Activated CD8-positive, alpha-beta memory T cell treated with anti-CD3 and anti-CD28 coated beads for 1 hour (primary cell): ENCODE measurements at regions not wholly inside any gene's neighbourhood (a gene's known extent, or its start where the extent isn't known, plus 50 kb on each side); places are given as distances from the start of the nearest gene placed in this dataset.

ENCODE experiments used
- DNase-seq, 2 donors: peaks; one replicate each; pipeline ENCODE4 v3.0.0-alpha.2; 2020; ENCODE audit warnings: low read depth in 1 of 2; ENCODE audit errors: extremely low read depth in 1 of 2

DNA sequence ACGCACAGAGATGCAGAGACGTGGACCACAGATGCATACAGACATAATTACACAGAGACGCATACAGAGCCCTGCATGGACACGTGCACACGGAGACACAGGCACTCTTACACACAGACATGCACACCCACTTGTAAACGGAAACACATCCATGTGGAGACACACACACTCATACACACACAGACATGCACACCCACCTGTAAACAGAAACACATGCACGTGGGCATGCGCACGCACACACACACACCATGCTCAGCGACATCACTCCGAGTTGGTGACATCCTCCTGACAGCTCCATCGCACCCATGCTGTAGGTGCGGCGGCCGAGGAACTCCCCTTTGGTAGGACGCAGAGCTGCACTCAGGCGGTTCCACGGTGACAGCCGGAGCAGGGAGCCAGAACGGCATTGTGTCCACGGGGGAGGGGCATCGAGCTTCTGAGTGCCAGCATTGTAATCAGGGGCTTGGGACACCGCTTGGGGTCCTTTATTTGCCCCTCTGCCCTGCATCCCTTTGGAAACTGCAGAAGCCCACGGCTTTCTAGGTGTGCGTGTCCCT lies 233.5 kb downstream of the RBFOX3 start:
- DNase-seq = no peak

DNA sequence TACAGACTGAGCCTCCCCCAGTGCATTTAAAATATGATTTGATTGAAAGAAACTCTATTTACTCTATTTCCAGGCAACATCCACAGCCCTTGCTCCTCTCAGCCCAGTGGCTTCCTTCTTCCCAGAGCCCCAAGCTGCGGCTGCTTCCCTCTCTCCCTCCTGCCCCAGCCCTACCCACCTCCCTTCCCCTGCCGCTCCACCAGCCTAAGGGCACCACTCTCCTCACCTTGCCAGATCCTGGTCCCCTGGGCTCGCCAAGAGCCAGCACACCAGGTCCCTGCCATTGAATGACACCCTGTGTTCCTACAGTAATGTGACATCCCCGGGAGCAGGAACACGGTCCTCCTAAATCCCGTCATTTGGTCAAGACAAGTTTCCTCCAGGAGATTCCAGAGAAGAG lies 236.0 kb downstream of the RBFOX3 start:
- no peak for DNase-seq

- no peak for DNase-seq
Observed at GRCh38 chr17:79374087-79374689, 236.7 kb downstream of the RBFOX3 start.

GRCh38 chr17:79372470-79373238 lies 238.2 kb downstream of the RBFOX3 start:
- DNase-seq = no peak

DNA sequence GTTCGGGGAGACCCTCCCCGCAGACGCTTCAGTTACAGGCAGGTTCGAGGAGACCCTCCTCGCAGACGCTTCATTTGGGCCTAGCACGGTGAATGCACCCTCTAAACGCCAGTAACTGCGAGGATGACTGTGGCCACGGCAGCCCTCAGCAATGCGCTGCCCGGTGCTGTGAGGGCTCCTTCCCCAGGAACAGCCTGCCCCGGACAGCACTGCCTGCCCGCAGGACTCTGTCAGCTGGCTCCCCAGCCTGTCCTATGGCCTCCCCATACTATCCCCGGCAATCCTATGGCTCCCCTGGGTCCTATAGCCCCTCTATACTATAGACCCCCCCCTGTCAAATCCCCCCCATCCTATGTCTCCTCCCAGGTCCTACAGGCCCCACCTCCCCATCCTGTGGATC lies 238.9 kb downstream of the RBFOX3 start:
- no peak for DNase-seq

DNA sequence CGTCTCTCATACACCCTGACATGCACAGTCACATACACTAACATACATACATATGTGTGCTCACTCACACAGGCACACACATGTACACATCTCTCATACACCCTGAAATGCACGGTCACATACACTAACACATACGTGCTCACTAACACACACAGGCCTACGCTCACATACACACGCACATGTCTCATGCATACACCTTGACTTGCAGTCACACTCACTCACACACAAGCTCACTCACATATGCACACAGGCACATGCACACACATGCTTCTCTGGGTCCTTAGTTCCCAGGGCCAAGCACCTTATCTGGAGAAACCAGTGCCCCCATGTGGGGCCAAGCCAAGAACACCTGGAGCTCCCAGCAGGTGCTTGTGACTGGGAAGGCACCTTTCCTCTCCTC lies 240.3 kb downstream of the RBFOX3 start:
- no peak for DNase-seq

DNA sequence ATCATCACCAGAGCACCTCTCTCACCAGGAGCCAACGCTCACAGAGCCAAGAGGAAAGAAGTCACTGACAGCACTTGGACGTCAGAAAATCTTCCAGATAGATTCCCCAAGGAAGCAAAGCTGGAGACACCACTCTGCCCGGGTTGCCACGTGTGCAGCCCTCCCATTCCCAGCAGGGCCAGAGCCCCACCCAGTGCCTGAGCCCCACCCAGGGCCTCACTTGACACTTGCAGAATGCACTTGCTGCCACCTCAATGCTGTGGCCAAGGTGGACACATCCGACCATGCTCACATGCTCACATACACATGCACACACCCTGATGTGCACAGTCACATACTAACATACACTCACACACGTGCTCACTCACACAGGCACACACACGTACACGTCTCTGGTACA lies 240.7 kb downstream of the RBFOX3 start:
- no peak for DNase-seq

- no peak for DNase-seq
Observed at GRCh38 chr17:79369532-79369931, 241.3 kb downstream of the RBFOX3 start.

- no peak for DNase-seq
Observed at GRCh38 chr17:79369001-79369400, 241.8 kb downstream of the RBFOX3 start.

DNA sequence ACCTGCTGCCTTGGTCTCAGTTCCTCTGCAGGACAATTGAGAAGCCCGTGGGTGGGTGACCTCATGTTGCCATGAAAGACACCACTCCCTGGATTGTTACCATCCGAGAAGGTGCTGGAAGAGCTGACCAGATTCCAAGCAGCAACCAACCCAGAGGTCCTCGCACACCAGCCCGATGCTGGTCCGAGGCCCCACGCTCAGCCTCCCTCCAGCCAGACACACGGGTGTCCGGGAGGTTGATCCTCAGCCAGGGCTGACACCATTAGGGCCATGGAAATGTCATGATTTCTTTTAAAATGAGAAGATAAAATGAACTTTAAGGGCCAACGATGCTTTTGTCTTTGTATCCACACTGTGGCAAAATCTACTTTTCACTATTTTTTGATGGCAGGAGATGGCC lies 242.3 kb downstream of the RBFOX3 start:
- DNase-seq = no peak

DNA sequence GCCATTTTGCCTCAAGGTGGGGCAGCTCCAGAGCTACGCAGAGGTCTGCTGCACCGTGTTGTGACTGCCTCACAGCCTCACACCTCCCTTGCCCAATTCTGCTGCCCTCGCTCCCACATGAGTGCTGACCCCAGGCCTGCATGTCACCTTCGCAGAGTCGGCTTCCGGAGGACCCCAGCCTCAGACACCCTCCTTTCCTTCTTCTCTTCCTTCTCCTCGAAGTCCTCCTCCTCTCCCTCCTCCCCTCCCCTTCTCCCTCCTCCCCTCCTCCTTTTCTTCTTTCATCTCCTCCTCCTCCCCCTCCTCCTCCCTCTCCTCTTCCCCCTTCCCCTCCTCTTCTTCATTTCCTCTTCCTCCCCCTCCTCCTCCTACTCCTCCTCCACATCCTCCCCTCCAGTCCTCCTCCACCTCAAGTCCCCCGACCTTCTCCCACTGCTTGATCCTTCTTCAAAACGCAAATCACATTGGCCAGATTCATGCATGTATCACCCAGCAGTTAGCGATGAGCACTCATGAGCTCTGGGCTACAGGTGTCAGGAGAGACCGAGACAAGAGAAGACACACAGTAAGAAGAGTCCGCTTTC lies 243.8 kb downstream of the RBFOX3 start:
- no peak for DNase-seq

- no peak for DNase-seq
Observed at GRCh38 chr17:79365836-79366770, 244.7 kb downstream of the RBFOX3 start.

DNA sequence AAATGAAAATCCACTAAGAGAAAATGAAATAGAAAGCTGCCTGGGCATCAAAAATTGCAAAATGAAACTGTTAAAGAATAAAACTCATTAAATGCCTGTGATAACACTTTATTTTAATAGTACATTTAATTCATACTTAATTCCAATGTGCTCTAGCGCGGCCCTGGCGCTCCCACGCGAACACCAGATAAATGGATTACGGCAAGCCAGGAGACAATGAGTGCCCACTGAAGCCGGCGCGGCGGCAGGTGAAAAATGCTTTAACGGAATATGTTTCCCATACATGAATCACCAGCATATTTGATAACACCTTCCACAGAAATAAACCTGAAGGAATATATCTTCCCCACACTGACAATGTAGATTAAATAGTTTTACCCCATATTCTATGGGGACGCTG lies 245.5 kb downstream of the RBFOX3 start:
- no peak for DNase-seq

- DNase-seq = no peak
Observed at GRCh38 chr17:79364315-79365094, 246.3 kb downstream of the RBFOX3 start.

GRCh38 chr17:79363552-79364275 lies 247.1 kb downstream of the RBFOX3 start:
- DNase-seq = no peak

- DNase-seq = no peak
Observed at GRCh38 chr17:79362772-79363305, 248.0 kb downstream of the RBFOX3 start.

DNA sequence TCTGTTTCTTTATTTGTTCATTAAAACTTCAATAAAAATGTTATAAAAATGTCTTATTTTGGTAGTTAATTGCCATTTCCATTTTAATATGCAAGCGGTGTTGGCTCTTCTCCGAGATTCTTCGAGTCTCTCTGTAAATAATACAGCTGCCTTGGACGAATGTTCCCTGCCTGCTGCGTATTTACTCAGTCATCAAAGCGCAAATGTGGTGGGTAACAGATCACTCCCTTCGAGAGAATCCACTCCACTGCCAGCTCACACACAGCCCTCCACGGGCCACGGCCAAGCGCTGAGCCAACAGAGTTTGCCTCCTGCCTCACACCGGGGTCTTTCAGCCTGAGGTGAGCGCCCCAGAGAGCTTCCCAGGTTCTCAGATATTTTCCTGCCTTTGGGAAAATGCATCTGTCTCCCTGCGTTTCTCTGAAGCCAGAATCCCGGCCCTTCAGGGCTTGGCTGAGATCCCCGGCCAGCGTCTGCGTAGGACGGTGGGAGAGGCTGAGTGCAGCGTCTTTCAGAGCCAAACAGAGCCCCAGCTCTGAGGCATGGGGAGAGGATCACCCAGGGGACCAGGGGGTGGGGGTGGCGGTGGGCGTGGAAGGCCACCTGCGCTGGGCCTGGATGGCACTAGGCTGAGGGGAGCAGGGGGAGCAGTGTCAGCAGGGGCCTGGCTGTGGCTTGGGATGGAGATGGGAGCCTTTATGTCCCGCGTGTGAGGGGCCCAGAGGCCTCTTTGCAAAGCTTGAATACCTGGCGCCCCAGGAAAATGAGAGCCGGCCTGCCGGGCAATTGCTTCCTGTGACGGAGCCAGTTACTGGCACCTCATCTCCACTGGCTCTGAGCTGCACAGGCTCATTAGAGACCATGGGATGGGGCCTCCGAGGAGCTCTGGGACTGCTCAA lies 248.7 kb downstream of the RBFOX3 start:
- DNase-seq = no peak

GRCh38 chr17:79361221-79361734 lies 249.6 kb downstream of the RBFOX3 start:
- no peak for DNase-seq
